GM23338 (cell line): ENCODE measurements at regions not wholly inside any gene's neighbourhood (a gene's known extent, or its start where the extent isn't known, plus 50 kb on each side); places are given as distances from the start of the nearest gene placed in this dataset.

Source experiments
- CREB1 ChIP-seq: fragments of 250-450 bp; sonication (Bioruptor Pico); IDR thresholded peaks from 2 replicates; pipeline ENCODE4 v1.5.0; 2020; ENCODE audit warnings: low read depth, mild to moderate bottlenecking, moderate library complexity
- JUNB ChIP-seq: IDR thresholded peaks from one replicate; pipeline ENCODE4 v1.6.1; 2016; ENCODE audit warnings: antibody characterized with exemption; ENCODE audit not compliant: unreplicated experiment
- NANOG ChIP-seq: IDR thresholded peaks from 2 replicates; pipeline ENCODE4 v1.6.1; 2016; ENCODE audit warnings: antibody characterized with exemption, borderline replicate concordance
- POLR2AphosphoS5 ChIP-seq: IDR thresholded peaks from 2 replicates; pipeline ENCODE4 v1.6.1; 2016; ENCODE audit warnings: antibody characterized with exemption, low read depth
- STAT1 ChIP-seq: IDR thresholded peaks from one replicate; pipeline ENCODE4 v1.6.1; 2016; ENCODE audit warnings: antibody characterized with exemption; ENCODE audit not compliant: unreplicated experiment
- TF ChIP-seq, protein P1 (sequence below): fragments of 250-450 bp; sonication (Bioruptor Pico); IDR thresholded peaks from 2 replicates; pipeline ENCODE4 v1.5.0; 2020; ENCODE audit warnings: mild to moderate bottlenecking, moderate library complexity
- TF ChIP-seq, protein P2 (sequence below), 2 experiments: fragments of 200-600 bp in 1 of 2; sonication (generic) in 1 of 2; conservative IDR thresholded peaks; 2 replicates each; pipeline versions ENCODE4 v1.5.1 to v1.6.1; 2016 to 2017; ENCODE audit warnings: antibody characterized with exemption in 2 of 2, low read depth in 2 of 2, mild to moderate bottlenecking in 2 of 2, moderate library complexity in 1 of 2
- TF ChIP-seq, protein P3 (sequence below): IDR thresholded peaks from 2 replicates; pipeline ENCODE4 v1.6.1; 2016; ENCODE audit warnings: antibody characterized with exemption

DNA sequence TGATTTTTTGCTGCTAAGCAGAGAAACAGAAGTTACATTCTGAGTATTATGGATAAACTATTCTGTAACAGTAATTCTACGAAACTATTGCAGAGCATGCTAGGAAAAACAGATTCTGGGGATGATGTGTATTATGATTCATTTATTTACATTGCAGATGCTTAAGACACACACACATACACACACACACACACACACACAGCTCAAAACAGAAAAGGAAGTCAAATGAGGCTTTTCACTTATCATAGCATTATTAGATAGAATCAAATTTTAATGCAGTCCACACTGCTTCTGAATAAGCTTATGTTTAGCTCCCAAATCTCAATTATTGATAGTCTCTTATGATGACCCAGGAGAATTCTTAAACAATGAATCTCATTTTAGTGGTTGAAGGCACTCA is 307.2 kb downstream of the HGF start (continued):
- TF ChIP-seq, protein P1, sequence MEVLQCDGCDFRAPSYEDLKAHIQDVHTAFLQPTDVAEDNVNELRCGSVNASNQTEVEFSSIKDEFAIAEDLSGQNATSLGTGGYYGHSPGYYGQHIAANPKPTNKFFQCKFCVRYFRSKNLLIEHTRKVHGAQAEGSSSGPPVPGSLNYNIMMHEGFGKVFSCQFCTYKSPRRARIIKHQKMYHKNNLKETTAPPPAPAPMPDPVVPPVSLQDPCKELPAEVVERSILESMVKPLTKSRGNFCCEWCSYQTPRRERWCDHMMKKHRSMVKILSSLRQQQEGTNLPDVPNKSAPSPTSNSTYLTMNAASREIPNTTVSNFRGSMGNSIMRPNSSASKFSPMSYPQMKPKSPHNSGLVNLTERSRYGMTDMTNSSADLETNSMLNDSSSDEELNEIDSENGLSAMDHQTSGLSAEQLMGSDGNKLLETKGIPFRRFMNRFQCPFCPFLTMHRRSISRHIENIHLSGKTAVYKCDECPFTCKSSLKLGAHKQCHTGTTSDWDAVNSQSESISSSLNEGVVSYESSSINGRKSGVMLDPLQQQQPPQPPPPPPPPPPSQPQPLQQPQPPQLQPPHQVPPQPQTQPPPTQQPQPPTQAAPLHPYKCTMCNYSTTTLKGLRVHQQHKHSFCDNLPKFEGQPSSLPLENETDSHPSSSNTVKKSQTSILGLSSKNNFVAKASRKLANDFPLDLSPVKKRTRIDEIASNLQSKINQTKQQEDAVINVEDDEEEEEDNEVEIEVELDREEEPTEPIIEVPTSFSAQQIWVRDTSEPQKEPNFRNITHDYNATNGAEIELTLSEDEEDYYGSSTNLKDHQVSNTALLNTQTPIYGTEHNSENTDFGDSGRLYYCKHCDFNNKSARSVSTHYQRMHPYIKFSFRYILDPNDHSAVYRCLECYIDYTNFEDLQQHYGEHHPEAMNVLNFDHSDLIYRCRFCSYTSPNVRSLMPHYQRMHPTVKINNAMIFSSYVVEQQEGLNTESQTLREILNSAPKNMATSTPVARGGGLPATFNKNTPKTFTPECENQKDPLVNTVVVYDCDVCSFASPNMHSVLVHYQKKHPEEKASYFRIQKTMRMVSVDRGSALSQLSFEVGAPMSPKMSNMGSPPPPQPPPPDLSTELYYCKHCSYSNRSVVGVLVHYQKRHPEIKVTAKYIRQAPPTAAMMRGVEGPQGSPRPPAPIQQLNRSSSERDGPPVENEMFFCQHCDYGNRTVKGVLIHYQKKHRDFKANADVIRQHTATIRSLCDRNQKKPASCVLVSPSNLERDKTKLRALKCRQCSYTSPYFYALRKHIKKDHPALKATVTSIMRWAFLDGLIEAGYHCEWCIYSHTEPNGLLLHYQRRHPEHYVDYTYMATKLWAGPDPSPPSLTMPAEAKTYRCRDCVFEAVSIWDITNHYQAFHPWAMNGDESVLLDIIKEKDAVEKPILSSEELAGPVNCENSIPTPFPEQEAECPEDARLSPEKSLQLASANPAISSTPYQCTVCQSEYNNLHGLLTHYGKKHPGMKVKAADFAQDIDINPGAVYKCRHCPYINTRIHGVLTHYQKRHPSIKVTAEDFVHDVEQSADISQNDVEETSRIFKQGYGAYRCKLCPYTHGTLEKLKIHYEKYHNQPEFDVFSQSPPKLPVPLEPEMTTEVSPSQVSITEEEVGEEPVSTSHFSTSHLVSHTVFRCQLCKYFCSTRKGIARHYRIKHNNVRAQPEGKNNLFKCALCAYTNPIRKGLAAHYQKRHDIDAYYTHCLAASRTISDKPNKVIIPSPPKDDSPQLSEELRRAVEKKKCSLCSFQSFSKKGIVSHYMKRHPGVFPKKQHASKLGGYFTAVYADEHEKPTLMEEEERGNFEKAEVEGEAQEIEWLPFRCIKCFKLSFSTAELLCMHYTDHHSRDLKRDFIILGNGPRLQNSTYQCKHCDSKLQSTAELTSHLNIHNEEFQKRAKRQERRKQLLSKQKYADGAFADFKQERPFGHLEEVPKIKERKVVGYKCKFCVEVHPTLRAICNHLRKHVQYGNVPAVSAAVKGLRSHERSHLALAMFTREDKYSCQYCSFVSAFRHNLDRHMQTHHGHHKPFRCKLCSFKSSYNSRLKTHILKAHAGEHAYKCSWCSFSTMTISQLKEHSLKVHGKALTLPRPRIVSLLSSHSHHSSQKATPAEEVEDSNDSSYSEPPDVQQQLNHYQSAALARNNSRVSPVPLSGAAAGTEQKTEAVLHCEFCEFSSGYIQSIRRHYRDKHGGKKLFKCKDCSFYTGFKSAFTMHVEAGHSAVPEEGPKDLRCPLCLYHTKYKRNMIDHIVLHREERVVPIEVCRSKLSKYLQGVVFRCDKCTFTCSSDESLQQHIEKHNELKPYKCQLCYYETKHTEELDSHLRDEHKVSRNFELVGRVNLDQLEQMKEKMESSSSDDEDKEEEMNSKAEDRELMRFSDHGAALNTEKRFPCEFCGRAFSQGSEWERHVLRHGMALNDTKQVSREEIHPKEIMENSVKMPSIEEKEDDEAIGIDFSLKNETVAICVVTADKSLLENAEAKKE (CRISPR knock-in tag), result no peak
- no peak for TF ChIP-seq JUNB
- TF ChIP-seq, protein P2, sequence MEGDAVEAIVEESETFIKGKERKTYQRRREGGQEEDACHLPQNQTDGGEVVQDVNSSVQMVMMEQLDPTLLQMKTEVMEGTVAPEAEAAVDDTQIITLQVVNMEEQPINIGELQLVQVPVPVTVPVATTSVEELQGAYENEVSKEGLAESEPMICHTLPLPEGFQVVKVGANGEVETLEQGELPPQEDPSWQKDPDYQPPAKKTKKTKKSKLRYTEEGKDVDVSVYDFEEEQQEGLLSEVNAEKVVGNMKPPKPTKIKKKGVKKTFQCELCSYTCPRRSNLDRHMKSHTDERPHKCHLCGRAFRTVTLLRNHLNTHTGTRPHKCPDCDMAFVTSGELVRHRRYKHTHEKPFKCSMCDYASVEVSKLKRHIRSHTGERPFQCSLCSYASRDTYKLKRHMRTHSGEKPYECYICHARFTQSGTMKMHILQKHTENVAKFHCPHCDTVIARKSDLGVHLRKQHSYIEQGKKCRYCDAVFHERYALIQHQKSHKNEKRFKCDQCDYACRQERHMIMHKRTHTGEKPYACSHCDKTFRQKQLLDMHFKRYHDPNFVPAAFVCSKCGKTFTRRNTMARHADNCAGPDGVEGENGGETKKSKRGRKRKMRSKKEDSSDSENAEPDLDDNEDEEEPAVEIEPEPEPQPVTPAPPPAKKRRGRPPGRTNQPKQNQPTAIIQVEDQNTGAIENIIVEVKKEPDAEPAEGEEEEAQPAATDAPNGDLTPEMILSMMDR (conservative IDR thresholded peaks at IDR 0.05; ENCODE audit: low read depth in 2 of 2), result no peak
- TF ChIP-seq, protein P3, sequence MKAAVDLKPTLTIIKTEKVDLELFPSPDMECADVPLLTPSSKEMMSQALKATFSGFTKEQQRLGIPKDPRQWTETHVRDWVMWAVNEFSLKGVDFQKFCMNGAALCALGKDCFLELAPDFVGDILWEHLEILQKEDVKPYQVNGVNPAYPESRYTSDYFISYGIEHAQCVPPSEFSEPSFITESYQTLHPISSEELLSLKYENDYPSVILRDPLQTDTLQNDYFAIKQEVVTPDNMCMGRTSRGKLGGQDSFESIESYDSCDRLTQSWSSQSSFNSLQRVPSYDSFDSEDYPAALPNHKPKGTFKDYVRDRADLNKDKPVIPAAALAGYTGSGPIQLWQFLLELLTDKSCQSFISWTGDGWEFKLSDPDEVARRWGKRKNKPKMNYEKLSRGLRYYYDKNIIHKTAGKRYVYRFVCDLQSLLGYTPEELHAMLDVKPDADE, result no peak
- TF ChIP-seq POLR2AphosphoS5, result no peak
- TF ChIP-seq STAT1, result no peak
- TF ChIP-seq CREB1 (CRISPR knock-in tag), result no peak
- TF ChIP-seq NANOG, result no peak
